ENCODE measurements at regions not wholly inside any gene's neighbourhood (a gene's known extent, or its start where the extent isn't known, plus 50 kb on each side); places are given as distances from the start of the nearest gene placed in this dataset.

DNA sequence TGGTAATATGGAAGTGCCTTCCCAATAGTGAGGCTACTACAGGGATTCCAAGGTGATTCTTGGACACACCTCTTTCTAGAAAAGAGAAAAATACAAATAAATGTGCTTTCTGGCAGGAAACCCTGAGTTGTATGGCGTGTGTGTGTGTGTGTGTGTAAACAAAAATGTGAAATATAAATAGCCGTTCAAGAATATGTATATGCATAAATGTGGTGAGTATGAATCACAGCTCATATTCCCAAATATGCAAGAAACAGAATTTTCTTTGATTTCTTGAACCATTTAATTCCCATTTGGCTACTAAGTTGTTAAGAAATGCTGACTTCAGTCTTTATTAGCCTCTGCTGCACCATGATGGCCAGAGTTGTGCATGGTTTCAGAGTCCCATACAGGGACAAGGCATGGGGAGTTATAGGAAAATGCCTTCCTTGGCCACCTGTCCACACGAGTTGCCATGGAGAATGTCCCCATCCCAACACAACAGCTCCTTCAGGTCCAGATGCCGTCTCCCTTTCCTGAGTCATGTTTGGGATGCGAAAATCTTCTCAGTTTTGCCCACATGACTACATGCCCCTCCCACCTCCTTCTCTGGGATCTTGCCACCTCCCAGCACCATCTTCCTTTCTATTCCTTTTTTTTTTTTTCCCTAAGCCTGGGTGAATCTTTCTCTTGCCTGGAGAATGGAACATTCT is 312.4 kb upstream of the ECI2 start:
- WGBS, 2 donors (ENCODE audit: low coverage in 1 of 2) = 52 to 68% methylated on average over 4 to 5 of the region's 5 CpGs
- no peak for ATAC-seq
- Histone ChIP-seq H3K27ac (no peak overlapping the region), H3K4me1 (no peaks in the 10 kb centered on the region), H3K4me3 (no peak overlapping the region), H3K27me3 (no peaks in the 10 kb centered on the region), H3K36me3 (no peaks in the 10 kb centered on the region), H3K9me3 (peaks cover 0 to 13% (median 0%) of the 10 kb centered on the region in 3 donors)
- no peak for TF ChIP-seq POLR2AphosphoS5 (IDR thresholded peaks at IDR 0.05)
- no peak for TF ChIP-seq POLR2A (IDR thresholded peaks at IDR 0.05)

DNA sequence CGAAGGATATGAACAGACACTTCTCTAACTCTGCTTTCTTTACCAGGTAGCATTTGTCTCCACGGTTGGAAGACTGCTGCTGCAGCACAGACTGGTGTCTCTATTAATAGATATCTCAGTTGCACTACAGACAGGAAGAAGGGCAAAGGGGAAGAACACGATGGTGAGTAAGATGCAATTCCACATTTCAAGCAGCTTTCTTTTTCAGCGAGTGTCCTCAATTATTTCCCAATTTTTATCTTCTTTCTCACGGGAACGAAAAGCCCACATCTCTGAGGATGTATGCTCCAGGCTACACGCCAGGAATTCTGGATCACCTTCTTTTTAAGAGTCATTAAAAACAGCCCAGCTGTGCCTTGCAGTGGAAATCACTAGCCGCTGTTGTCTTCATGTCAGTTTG is 311.6 kb upstream of the ECI2 start:
- Histone ChIP-seq H3K27ac (no peak overlapping the region), H3K4me3 (no peak overlapping the region), H3K36me3 (no peaks in the 10 kb centered on the region), H3K9me3 (peaks cover 0 to 7% (median 0%) of the 10 kb centered on the region in 3 donors), H3K27me3 (no peaks in the 10 kb centered on the region), H3K4me1 (no peaks in the 10 kb centered on the region)
- no peak for ATAC-seq
- TF ChIP-seq, protein P1, sequence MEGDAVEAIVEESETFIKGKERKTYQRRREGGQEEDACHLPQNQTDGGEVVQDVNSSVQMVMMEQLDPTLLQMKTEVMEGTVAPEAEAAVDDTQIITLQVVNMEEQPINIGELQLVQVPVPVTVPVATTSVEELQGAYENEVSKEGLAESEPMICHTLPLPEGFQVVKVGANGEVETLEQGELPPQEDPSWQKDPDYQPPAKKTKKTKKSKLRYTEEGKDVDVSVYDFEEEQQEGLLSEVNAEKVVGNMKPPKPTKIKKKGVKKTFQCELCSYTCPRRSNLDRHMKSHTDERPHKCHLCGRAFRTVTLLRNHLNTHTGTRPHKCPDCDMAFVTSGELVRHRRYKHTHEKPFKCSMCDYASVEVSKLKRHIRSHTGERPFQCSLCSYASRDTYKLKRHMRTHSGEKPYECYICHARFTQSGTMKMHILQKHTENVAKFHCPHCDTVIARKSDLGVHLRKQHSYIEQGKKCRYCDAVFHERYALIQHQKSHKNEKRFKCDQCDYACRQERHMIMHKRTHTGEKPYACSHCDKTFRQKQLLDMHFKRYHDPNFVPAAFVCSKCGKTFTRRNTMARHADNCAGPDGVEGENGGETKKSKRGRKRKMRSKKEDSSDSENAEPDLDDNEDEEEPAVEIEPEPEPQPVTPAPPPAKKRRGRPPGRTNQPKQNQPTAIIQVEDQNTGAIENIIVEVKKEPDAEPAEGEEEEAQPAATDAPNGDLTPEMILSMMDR (IDR thresholded peaks at IDR 0.05) = no peak
- TF ChIP-seq EP300 (IDR thresholded peaks at IDR 0.05) = no peak
- TF ChIP-seq POLR2A (IDR thresholded peaks at IDR 0.05) = no peak
- TF ChIP-seq POLR2AphosphoS5 (IDR thresholded peaks at IDR 0.05) = no peak
- 39 to 51% methylated on average over 7 to 8 of the region's 8 CpGs for WGBS, 2 donors (ENCODE audit: low coverage in 1 of 2)

DNA sequence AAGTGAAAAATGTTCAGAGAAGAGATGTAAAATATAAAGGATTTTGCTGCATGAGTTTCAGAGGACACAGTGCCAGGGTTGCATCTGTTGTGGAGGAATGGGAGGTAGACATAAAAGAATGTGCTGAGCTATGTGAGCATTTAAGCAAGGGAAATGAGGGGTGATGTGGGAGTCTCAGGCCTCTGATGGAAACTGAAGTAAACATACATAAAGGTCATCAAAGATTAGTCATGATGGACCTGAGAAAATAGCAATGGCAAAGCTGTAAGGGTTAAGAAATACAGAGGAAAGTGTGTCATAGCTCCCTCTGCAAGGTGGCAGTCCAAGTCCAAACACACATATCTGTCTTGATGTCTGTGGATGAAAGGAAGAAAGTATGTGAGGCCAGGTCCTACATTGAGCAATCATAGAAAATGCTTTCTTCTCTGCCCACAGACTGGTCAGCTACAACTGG is 306.6 kb upstream of the ECI2 start:
- Histone ChIP-seq H3K4me3 (no peak overlapping the region), H3K27ac (no peak overlapping the region), H3K27me3 (no peaks in the 10 kb centered on the region), H3K36me3 (no peaks in the 10 kb centered on the region), H3K9me3 (no peaks in the 10 kb centered on the region), H3K4me1 (no peaks in the 10 kb centered on the region)
- no peak for ATAC-seq
- TF ChIP-seq POLR2A (IDR thresholded peaks at IDR 0.05) (no peak), POLR2AphosphoS5 (IDR thresholded peaks at IDR 0.05) (no peak), EP300 (IDR thresholded peaks at IDR 0.05) (no peak)
- TF ChIP-seq, protein P1 (IDR thresholded peaks at IDR 0.05) = no peak

DNA sequence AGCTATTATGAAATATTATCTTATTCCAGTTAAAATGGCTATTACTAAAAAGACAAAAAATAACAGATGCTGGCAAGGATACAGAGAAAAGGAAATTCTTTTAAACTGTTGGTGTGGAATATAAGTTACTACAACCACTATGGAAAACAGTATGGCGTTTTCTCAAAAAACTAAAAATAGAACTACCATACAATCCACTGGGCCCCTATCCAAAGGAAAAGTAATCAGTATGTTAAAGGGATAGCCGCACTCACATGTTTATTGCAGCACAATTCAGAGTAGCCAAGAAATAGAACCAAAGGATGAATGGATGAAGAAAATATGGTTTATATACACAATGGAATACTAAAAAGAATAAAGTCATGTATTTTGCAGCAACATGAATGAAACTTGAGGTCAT is 303.8 kb upstream of the ECI2 start:
- no peaks in the 10 kb centered on the region for H3K9me3 ChIP-seq
- H3K4me3 ChIP-seq = no peak overlapping the region
- H3K4me1 ChIP-seq = no peaks in the 10 kb centered on the region
- 0 to 11% methylated on average over 2 of the region's 2 CpGs for WGBS, 2 donors (ENCODE audit: low coverage in 1 of 2)
- no peaks in the 10 kb centered on the region for H3K27me3 ChIP-seq
- no peak for TF ChIP-seq EP300 (IDR thresholded peaks at IDR 0.05)
- TF ChIP-seq, protein P1 (IDR thresholded peaks at IDR 0.05) = no peak
- no peak overlapping the region for H3K27ac ChIP-seq
- no peaks in the 10 kb centered on the region for H3K36me3 ChIP-seq
- ATAC-seq = no peak

DNA sequence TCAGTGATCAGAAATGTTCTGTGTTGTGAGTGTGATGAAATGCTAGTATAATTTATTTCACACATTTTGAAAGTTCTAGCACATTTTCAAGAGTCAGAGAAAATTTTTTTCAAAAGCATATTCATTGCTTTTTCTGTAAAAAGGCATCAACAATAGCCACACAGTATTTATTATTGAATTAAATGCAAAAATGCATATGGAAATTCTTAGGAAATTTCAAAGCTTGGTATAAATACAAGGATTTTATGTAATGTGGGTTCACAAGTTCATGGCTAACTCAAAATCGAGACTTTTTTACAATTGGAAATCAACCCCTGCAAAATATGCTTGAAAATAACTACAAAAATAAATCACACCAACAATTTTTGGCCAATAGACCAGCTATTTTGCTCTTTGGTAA is 302.0 kb upstream of the ECI2 start:
- H3K4me1 ChIP-seq = no peaks in the 10 kb centered on the region
- no peak overlapping the region for H3K4me3 ChIP-seq
- no peaks in the 10 kb centered on the region for H3K36me3 ChIP-seq
- no peak for ATAC-seq
- no peaks in the 10 kb centered on the region for H3K9me3 ChIP-seq
- TF ChIP-seq, protein P1 (IDR thresholded peaks at IDR 0.05) = no peak
- TF ChIP-seq POLR2AphosphoS5 (IDR thresholded peaks at IDR 0.05) (no peak), POLR2A (IDR thresholded peaks at IDR 0.05) (no peak), EP300 (IDR thresholded peaks at IDR 0.05) (no peak)
- H3K27me3 ChIP-seq = no peaks in the 10 kb centered on the region
- no peak overlapping the region for H3K27ac ChIP-seq
- WGBS, 2 donors (ENCODE audit: low coverage in 1 of 2) = 60 to 69% methylated on average over 1 of the region's 1 CpG

Data from gastroesophageal sphincter (tissue), 4 donors.